Stimulated activated CD4-positive, alpha-beta T cell treated with anti-CD3 and anti-CD28 coated beads, Interleukin-15, amount 100 ng/mL, for 1 hour (primary cell): ENCODE measurements at regions not wholly inside any gene's neighbourhood (a gene's known extent, or its start where the extent isn't known, plus 50 kb on each side); places are given as distances from the start of the nearest gene placed in this dataset.

ENCODE experiments used
- DNase-seq, 2 donors: peaks; one replicate each; pipeline ENCODE4 v3.0.0-alpha.2; 2020; ENCODE audit warnings: low read depth in 1 of 2, low spot score in 1 of 2

GRCh38 chr22:49423125-49423650 lies 404.5 kb downstream of the BRD1 start:
- DNase-seq: no peak

GRCh38 chr22:49422701-49423100 lies 405.0 kb downstream of the BRD1 start:
- no peak for DNase-seq

GRCh38 chr22:49420651-49421050 lies 407.0 kb downstream of the BRD1 start:
- DNase-seq: no peak

GRCh38 chr22:49419661-49420060 lies 408.0 kb downstream of the BRD1 start:
- no peak for DNase-seq

- no peak for DNase-seq
Measured at GRCh38 chr22:49418943-49419342, 408.7 kb downstream of the BRD1 start.

GRCh38 chr22:49418341-49418894 lies 409.3 kb downstream of the BRD1 start:
- no peak for DNase-seq

GRCh38 chr22:49417833-49418232 lies 409.8 kb downstream of the BRD1 start:
- DNase-seq: no peak

- DNase-seq: no peak
Measured at GRCh38 chr22:49417326-49417725, 410.3 kb downstream of the BRD1 start.

- DNase-seq: no peak
Measured at GRCh38 chr22:49415151-49415951, 412.3 kb downstream of the BRD1 start.

- DNase-seq: no peak
Measured at GRCh38 chr22:49413551-49413950, 414.1 kb downstream of the BRD1 start.

- DNase-seq: no peak
Measured at GRCh38 chr22:49413146-49413545, 414.5 kb downstream of the BRD1 start.

- DNase-seq: no peak
Measured at GRCh38 chr22:49412236-49412635, 415.4 kb downstream of the BRD1 start.

- DNase-seq: no peak
Measured at GRCh38 chr22:49411236-49411635, 416.4 kb downstream of the BRD1 start.

GRCh38 chr22:49408102-49408836 lies 419.4 kb downstream of the BRD1 start:
- DNase-seq: no peak

GRCh38 chr22:49406879-49407587 lies 420.6 kb downstream of the BRD1 start:
- DNase-seq: no peak

- DNase-seq: no peak
Measured at GRCh38 chr22:49406047-49406650, 421.5 kb downstream of the BRD1 start.

- DNase-seq: no peak
Measured at GRCh38 chr22:49405590-49405989, 422.1 kb downstream of the BRD1 start.

- no peak for DNase-seq
Measured at GRCh38 chr22:49404576-49405241, 423.0 kb downstream of the BRD1 start.

GRCh38 chr22:49404020-49404419 lies 423.7 kb downstream of the BRD1 start:
- no peak for DNase-seq

GRCh38 chr22:49403102-49403501 lies 424.6 kb downstream of the BRD1 start:
- DNase-seq: no peak
